ENCODE measurements at regions not wholly inside any gene's neighbourhood (a gene's known extent, or its start where the extent isn't known, plus 50 kb on each side); places are given as distances from the start of the nearest gene placed in this dataset.

- Mint-ChIP-seq H3K27me3 (peaks cover 17% of the 10 kb centered on the region), H3K4me3 (no peak overlapping the region), H3K4me1 (peaks cover 7% of the 10 kb centered on the region), H3K27ac (no peak overlapping the region), H3K9me3 (no peaks in the 10 kb centered on the region), H3K36me3 (ENCODE audit: low read depth) (no peaks in the 10 kb centered on the region)
- ChIA-PET CTCF (no interaction called here), POLR2A (no interaction called here)
- DNase-seq (no peak), ATAC-seq (ENCODE audit: low read depth) (no peak)
- no peak for TF ChIP-seq CTCF (IDR thresholded peaks at IDR 0.05)
- intact Hi-C loops (cut with micrococcal nuclease) = no loop called here
Measured at GRCh38 chr10:43963379-43963778, 314.7 kb upstream of the ZNF32 start.

- Mint-ChIP-seq H3K9me3 (no peaks in the 10 kb centered on the region), H3K4me1 (peaks cover 7% of the 10 kb centered on the region), H3K4me3 (no peak overlapping the region), H3K27ac (no peak overlapping the region), H3K27me3 (peaks cover 17% of the 10 kb centered on the region), H3K36me3 (ENCODE audit: low read depth) (no peaks in the 10 kb centered on the region)
- ChIA-PET CTCF (no interaction called here), POLR2A (no interaction called here)
- TF ChIP-seq CTCF (IDR thresholded peaks at IDR 0.05) = no peak
- intact Hi-C loops (cut with micrococcal nuclease) = no loop called here
- ATAC-seq (ENCODE audit: low read depth) (no peak), DNase-seq (no peak)
Measured at GRCh38 chr10:43962346-43963191, 313.9 kb upstream of the ZNF32 start.

GRCh38 chr10:43961523-43962345 lies 313.1 kb upstream of the ZNF32 start:
- peaks cover 7% of the 10 kb centered on the region for H3K4me1 Mint-ChIP-seq
- H3K27me3 Mint-ChIP-seq = peaks cover 11% of the 10 kb centered on the region
- H3K9me3 Mint-ChIP-seq = no peaks in the 10 kb centered on the region
- POLR2A ChIA-PET = no interaction called here
- ATAC-seq (ENCODE audit: low read depth) = no peak
- CTCF ChIA-PET = no interaction called here
- H3K27ac Mint-ChIP-seq = no peak overlapping the region
- no peak overlapping the region for H3K4me3 Mint-ChIP-seq
- DNase-seq = no peak
- no peaks in the 10 kb centered on the region for H3K36me3 Mint-ChIP-seq (ENCODE audit: low read depth)
- intact Hi-C loops (cut with micrococcal nuclease) = no loop called here
- no peak for TF ChIP-seq CTCF (IDR thresholded peaks at IDR 0.05)

- H3K27ac Mint-ChIP-seq = no peak overlapping the region
- H3K36me3 Mint-ChIP-seq (ENCODE audit: low read depth) = no peaks in the 10 kb centered on the region
- no peak for TF ChIP-seq CTCF (IDR thresholded peaks at IDR 0.05)
- no peak overlapping the region for H3K4me3 Mint-ChIP-seq
- no peak for DNase-seq
- POLR2A ChIA-PET = no interaction called here
- H3K27me3 Mint-ChIP-seq = peaks cover 11% of the 10 kb centered on the region
- ATAC-seq (ENCODE audit: low read depth) = no peak
- H3K9me3 Mint-ChIP-seq = no peaks in the 10 kb centered on the region
- intact Hi-C loops (cut with micrococcal nuclease) = no loop called here
- peaks cover 7% of the 10 kb centered on the region for H3K4me1 Mint-ChIP-seq
- CTCF ChIA-PET = no interaction called here
Measured at GRCh38 chr10:43960981-43961380, 312.3 kb upstream of the ZNF32 start.

- CTCF ChIA-PET = no interaction called here
Measured at GRCh38 chr10:43960477-43960876, 311.8 kb upstream of the ZNF32 start.

More at GRCh38 chr10:43960477-43960876, 311.8 kb upstream of the ZNF32 start:
- no peaks in the 10 kb centered on the region for H3K9me3 Mint-ChIP-seq
- TF ChIP-seq CTCF (IDR thresholded peaks at IDR 0.05) = no peak
- no peak for ATAC-seq (ENCODE audit: low read depth)
- POLR2A ChIA-PET = no interaction called here
- H3K4me1 Mint-ChIP-seq = peaks cover 5% of the 10 kb centered on the region
- H3K4me3 Mint-ChIP-seq = no peak overlapping the region
- DNase-seq = no peak
- peaks cover 11% of the 10 kb centered on the region for H3K27me3 Mint-ChIP-seq
- intact Hi-C loops (cut with micrococcal nuclease) = no loop called here
- H3K36me3 Mint-ChIP-seq (ENCODE audit: low read depth) = no peaks in the 10 kb centered on the region
- no peak overlapping the region for H3K27ac Mint-ChIP-seq
